NT2/D1 (cell line): ENCODE measurements at regions not wholly inside any gene's neighbourhood (a gene's known extent, or its start where the extent isn't known, plus 50 kb on each side); places are given as distances from the start of the nearest gene placed in this dataset.

ENCODE experiments used
- SUZ12 ChIP-seq: IDR thresholded peaks from 2 replicates; pipeline ENCODE4 v1.6.1; 2011; ENCODE audit not compliant: insufficient read length, insufficient read depth; ENCODE audit errors: extremely low read depth
- YY1 ChIP-seq: IDR thresholded peaks from 2 replicates; pipeline ENCODE4 v1.6.1; 2011; ENCODE audit not compliant: insufficient read length, insufficient read depth
- ZNF274 ChIP-seq: IDR thresholded peaks from 2 replicates; pipeline ENCODE4 v1.6.1; 2011; ENCODE audit warnings: mild to moderate bottlenecking, low read depth, low read length

- TF ChIP-seq ZNF274 (no peak), YY1 (no peak), SUZ12 (no peak)
Measured at GRCh38 chr3:88725440-88726165, 381.8 kb upstream of the EPHA3 start.
